Tibial nerve (tissue), 4 donors: ENCODE measurements at regions not wholly inside any gene's neighbourhood (a gene's known extent, or its start where the extent isn't known, plus 50 kb on each side); places are given as distances from the start of the nearest gene placed in this dataset.

Experiments
- CTCF ChIP-seq, 5 experiments: fragments of 200-600 bp in 3 of 5; fragments of 450-650 bp in 2 of 5; sonication (generic) in 3 of 5; IDR thresholded peaks; one replicate each; pipeline ENCODE4 v1.5.1; 2016 to 2019; ENCODE audit warnings: antibody characterized with exemption in 5 of 5, mild to moderate bottlenecking in 3 of 5, moderate library complexity in 2 of 5
- EP300 ChIP-seq, 2 donors: sonication (generic); formaldehyde crosslinking; IDR thresholded peaks; one replicate each; pipeline ENCODE4 v1.6.1; 2017; ENCODE audit warnings: antibody characterized with exemption in 2 of 2, mild to moderate bottlenecking in 1 of 2
- POLR2A ChIP-seq, 2 donors: fragments of 450-650 bp; IDR thresholded peaks; one replicate each; pipeline ENCODE4 v1.6.1; 2017; ENCODE audit warnings: antibody characterized with exemption in 2 of 2, mild to moderate bottlenecking in 2 of 2, moderate library complexity in 2 of 2

DNA sequence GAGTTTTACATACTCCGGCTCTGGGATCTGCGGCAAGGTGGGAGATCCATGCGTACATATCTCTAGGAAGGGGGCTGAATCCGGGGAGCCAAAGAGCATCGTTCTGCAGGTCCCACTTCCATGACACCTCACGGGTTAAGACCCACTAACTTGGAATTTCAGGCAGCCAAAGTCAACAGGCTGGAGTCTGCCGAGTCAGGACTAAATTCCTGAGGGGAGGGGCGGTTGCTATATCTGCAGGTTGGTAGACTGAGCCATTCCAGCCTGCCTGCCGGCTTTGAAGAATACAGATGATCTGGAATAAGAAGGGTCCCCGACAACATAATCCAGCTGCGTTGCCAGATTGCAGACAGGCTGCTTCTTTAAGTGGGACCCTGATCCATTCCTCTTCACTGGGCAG, 65.4 kb upstream of the PEX5L start:
- TF ChIP-seq CTCF (IDR thresholded peaks at IDR 0.05) = no peak
- TF ChIP-seq EP300 (IDR thresholded peaks at IDR 0.05) = no peak
- no peak for TF ChIP-seq POLR2A (IDR thresholded peaks at IDR 0.05)
